DND-41 (cell line): ENCODE measurements at regions not wholly inside any gene's neighbourhood (a gene's known extent, or its start where the extent isn't known, plus 50 kb on each side); places are given as distances from the start of the nearest gene placed in this dataset.

ENCODE experiments used
- CTCF ChIP-seq: IDR thresholded peaks from 2 replicates; pipeline ENCODE4 v1.5.1; 2012; ENCODE audit warnings: borderline replicate concordance, low read length, moderate library complexity, mild to moderate bottlenecking; ENCODE audit not compliant: poor library complexity, severe bottlenecking; ENCODE audit errors: extremely low read depth
- EZH2 ChIP-seq: IDR thresholded peaks from 3 replicates; pipeline ENCODE4 v1.6.1; 2012; ENCODE audit warnings: borderline replicate concordance, low read depth, mild to moderate bottlenecking, moderate library complexity, low read length, inconsistent platforms; ENCODE audit not compliant: severe bottlenecking

DNA sequence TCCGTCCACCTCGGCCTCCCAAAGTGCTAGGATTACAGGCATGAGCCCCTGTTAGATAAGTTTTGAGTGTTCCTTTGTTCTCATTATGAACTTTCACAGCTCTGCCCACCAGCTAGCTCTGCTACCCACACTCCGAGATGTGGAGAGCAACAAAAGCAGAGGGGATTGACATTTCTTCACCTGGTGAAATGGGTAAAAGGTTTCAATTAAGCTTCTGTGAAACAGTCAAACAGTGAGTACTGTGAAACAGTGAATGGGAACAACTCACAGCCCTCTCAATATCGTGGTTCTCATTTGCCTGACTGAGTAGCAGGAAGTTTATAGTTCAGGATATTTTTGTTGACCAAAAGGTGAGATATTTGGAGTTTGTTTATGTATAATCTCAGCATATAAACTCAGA lies 412.8 kb downstream of the CD83 start:
- no peak for TF ChIP-seq CTCF
- TF ChIP-seq EZH2 = no peak
